SK-N-MC (cell line): ENCODE measurements at regions not wholly inside any gene's neighbourhood (a gene's known extent, or its start where the extent isn't known, plus 50 kb on each side); places are given as distances from the start of the nearest gene placed in this dataset.

Source experiments
- DNase-seq: peaks from one replicate; pipeline ENCODE4 v3.0.0-alpha.2; 2011; ENCODE audit warnings: low read depth, low spot score
- H3K27ac ChIP-seq: fragments of 200-600 bp; sonication (generic); 2 replicates; pipeline ENCODE4 v1.5.1; 2016; ENCODE audit warnings: mixed run types
- H3K36me3 ChIP-seq: fragments of 200-600 bp; sonication (generic); 2 replicates; pipeline ENCODE4 v1.6.1; 2017; ENCODE audit warnings: antibody characterized with exemption, low read length, mixed read lengths; ENCODE audit not compliant: insufficient read depth
- H3K4me3 ChIP-seq: fragments of 200-600 bp; sonication (generic); 2 replicates; pipeline ENCODE4 v1.5.1; 2016
- H3K9ac ChIP-seq: fragments of 200-600 bp; sonication (generic); 2 replicates; pipeline ENCODE4 v1.8.0; 2017; ENCODE audit warnings: mixed run types, mixed read lengths; ENCODE audit not compliant: insufficient read length
- H3K9me3 ChIP-seq: fragments of 200-600 bp; sonication (generic); 2 replicates; pipeline ENCODE4 v1.6.1; 2017; ENCODE audit warnings: low read depth, mild to moderate bottlenecking, antibody characterized with exemption, low read length, moderate library complexity, mixed read lengths
- EZH2 ChIP-seq: fragments of 200-600 bp; sonication (generic); IDR thresholded peaks from one replicate; pipeline ENCODE4 v1.6.1; 2017; ENCODE audit warnings: antibody characterized with exemption
- FOXP2 ChIP-seq: optimal IDR thresholded peaks from 2 replicates; pipeline ENCODE3; 2011; ENCODE audit warnings: mild to moderate bottlenecking, moderate library complexity; ENCODE audit not compliant: insufficient read depth; ENCODE audit errors: extremely low read length, control extremely low read depth
- POLR2AphosphoS5 ChIP-seq: IDR thresholded peaks from 2 replicates; pipeline ENCODE4 v1.6.1; 2012; ENCODE audit warnings: mild to moderate bottlenecking, low read depth, low read length, borderline replicate concordance

DNA sequence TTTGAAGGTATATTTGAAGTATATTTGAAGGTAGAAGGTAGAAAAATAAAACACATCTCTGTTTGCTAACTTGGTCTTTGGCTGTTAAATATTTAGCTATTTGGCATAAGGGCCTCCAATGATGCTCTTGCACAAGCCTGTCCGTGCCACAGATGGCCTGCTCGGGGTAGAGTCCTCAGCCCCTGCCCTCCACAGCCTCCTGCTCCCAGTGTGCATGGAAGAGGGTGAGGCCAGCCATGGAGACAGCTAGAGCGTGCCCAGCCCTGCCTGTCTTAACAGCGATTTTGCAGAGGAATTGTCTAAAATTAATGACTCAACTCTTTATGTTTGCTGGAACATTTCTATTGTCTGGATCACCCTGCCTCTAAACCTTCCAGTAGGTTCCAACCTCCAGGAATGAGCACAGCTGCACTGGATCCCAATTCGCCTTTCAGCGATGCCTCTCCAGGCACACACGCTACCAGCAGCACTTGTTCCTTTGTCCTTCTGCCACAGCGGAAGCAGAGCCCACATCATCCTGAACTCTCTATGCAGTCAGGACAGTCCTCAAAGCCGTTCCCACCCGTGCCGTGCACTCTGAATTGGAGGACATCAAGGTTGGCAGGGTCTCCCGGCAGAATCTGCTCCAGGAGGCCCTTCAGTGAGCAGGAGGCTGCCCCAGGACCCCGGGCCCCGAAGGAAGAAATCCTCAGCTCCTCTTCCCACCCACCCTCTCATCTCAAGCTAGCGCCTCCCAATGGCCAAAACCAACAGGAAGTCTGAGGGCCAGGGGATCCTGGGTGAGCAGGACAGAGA lies 254.0 kb upstream of the IRX1 start:
- TF ChIP-seq FOXP2 (no peak), POLR2AphosphoS5 (no peak), EZH2 (no peak)
- Histone ChIP-seq H3K9me3 (no peaks in the 10 kb centered on the region), H3K36me3 (no peaks in the 10 kb centered on the region), H3K27ac (no peak overlapping the region), H3K9ac (no peak overlapping the region), H3K4me3 (no peak overlapping the region)
- no peak for DNase-seq

DNA sequence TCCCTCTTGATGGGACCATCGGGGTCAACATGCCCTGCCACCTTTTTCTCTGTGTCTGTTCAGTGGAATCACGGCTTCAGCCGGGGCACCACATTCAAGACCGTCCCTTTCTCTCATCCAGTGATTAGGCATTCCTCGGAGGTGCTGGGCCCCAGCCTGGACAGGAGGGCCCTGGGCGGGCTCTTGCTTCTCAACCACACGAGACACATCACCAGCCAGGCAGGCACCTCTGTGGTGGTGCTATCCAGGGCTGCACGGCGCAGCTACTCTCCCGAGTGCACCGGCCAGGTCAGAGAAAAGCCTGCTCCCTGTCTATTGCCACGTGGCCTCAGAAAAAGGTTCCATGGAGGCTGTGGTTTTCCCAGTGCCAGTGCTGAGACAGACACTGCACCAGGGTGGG lies 255.2 kb upstream of the IRX1 start:
- Histone ChIP-seq H3K27ac (no peak overlapping the region), H3K36me3 (no peaks in the 10 kb centered on the region), H3K4me3 (no peak overlapping the region), H3K9me3 (no peaks in the 10 kb centered on the region), H3K9ac (no peak overlapping the region)
- no peak for DNase-seq
- TF ChIP-seq FOXP2 (no peak), POLR2AphosphoS5 (no peak), EZH2 (no peak)

DNA sequence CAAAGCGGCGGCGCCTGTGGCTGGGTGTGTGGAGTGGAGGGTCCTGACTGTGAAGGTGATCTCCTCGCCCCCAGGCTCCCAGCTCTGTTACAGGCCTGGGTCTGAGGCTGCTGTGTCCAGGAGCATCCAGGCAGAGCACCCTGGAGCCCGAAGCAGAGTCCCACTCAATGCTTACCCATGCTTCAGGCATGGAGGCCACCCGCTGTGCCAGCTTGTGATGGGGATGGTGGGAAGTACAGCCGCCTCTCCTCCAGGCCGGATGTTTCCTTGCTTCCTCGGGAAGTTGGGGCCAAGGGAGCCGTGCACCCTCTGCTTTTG lies 255.9 kb upstream of the IRX1 start:
- H3K36me3 ChIP-seq: no peaks in the 10 kb centered on the region
- DNase-seq: no peak
- no peak overlapping the region for H3K4me3 ChIP-seq
- no peak for TF ChIP-seq POLR2AphosphoS5
- no peak for TF ChIP-seq EZH2
- H3K9ac ChIP-seq: no peak overlapping the region
- no peaks in the 10 kb centered on the region for H3K9me3 ChIP-seq
- H3K27ac ChIP-seq: no peak overlapping the region

DNA sequence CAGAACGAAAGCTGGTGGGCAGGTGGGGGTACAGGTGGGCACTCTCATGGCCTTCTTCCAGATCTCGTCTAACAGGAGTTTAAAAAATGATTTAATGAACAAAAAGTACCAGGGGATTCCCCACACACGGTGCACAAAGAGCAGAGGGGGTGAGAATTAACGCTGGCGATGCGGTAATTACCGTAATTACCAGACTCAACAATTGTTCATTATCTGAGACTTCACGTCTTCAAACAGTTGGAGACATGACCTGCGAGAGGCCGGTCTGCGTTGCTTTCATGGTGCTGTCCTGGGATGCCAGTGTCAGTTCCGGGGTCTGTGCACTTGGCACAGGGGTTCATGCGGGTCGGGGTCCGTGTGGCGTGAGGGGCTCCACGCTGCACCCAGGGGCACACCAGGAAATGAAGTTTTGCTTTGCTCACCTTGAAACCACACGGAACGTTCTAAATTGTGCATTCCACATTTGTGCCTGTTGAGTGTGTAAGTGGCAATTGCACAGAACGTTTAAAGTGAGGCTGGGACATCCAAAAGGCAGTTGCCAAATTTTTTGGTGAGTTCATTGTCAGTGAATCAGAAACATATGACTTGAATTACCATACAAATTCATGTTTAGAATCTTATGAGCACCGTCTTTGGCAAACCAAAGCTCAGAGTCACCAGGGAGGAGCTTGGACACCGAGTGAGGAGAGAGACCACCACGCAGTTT lies 256.4 kb upstream of the IRX1 start:
- Histone ChIP-seq H3K36me3 (no peaks in the 10 kb centered on the region), H3K9ac (no peak overlapping the region), H3K27ac (no peak overlapping the region), H3K4me3 (no peak overlapping the region), H3K9me3 (no peaks in the 10 kb centered on the region)
- no peak for DNase-seq
- no peak for TF ChIP-seq EZH2

DNA sequence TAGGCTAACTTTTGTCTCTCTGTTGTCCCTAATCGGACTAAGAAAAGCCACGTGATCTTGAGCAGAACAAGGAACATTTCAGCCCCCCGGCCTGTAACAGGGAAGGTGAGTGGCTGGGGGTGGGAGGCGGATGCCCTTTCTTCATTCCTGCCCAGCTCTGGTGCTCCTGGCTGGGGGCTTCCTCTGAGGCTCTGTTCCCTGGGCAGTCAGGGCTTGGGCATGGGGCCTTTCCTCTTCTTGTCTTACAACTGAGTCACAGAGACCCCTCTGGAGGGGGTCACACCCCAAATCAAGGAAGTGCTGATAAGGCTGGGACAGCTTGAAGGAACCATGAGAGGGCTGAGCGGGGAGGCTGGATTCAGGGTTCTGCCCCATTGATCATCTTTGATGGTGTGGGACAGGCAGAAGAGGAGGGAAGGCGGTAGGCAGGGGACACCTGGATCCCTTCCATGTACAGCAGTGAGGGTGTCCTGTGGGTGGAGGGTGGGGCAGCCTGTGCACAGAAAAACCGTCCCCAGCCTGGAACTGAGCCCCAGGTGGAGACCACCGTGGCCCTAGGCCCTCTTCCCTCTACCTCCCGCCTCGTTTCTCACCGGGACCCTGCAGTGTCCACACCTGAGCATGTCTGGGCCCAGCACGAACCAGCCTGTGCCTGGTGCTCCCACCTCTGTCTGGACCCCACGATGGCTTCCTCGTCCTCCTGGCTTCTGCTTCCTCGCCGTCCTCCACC lies 257.7 kb upstream of the IRX1 start:
- H3K27ac ChIP-seq: no peak overlapping the region
- no peak for TF ChIP-seq EZH2
- no peak for TF ChIP-seq POLR2AphosphoS5
- TF ChIP-seq FOXP2: no peak
- no peaks in the 10 kb centered on the region for H3K9me3 ChIP-seq
- DNase-seq: no peak
- H3K36me3 ChIP-seq: no peaks in the 10 kb centered on the region
- no peak overlapping the region for H3K9ac ChIP-seq
- no peak overlapping the region for H3K4me3 ChIP-seq

DNA sequence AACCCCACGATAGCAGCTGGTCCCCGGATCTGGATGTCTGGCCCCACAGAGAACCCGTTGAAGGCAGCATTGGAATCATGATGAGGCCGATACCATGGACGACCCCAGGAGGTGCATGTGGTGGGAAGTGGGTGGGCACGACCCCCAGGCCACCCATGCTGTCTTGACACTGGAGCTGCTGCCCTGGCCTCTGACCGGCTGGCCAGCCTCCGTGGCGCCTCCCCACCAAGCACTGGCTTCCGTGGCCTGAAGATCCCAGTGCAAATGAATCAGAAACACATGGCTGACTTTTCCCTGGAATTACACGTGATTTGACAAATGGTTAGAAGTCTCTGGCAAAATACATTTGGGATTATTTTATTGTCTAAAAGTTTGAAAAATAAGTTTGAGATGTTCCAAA lies 259.0 kb upstream of the IRX1 start:
- Histone ChIP-seq H3K9ac (no peak overlapping the region), H3K9me3 (no peaks in the 10 kb centered on the region), H3K27ac (no peak overlapping the region), H3K36me3 (no peaks in the 10 kb centered on the region), H3K4me3 (no peak overlapping the region)
- TF ChIP-seq EZH2 (no peak), FOXP2 (no peak), POLR2AphosphoS5 (no peak)
- no peak for DNase-seq

DNA sequence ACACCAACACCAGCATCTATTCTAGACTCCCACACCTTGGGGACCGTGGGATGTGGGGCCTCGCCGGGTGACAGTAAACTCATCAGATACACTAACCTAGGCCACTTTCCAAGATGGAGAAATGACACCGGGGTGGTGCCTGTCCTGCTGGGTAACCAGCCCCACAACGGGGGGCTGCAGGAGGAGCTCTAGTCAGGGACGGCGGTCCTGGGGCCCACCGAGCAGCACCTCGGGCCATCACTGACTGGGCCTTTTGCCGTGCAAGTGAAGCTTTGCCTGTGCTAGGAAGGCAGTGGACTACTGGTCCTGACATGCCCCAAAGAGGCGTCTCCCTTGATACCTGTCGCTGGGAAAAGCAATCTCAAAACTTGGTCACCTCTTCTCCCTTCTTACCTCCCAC lies 260.3 kb upstream of the IRX1 start:
- Histone ChIP-seq H3K4me3 (no peak overlapping the region), H3K36me3 (no peaks in the 10 kb centered on the region), H3K9me3 (no peaks in the 10 kb centered on the region), H3K27ac (no peak overlapping the region), H3K9ac (no peak overlapping the region)
- no peak for TF ChIP-seq FOXP2
- no peak for TF ChIP-seq POLR2AphosphoS5
- TF ChIP-seq EZH2: no peak
- no peak for DNase-seq

DNA sequence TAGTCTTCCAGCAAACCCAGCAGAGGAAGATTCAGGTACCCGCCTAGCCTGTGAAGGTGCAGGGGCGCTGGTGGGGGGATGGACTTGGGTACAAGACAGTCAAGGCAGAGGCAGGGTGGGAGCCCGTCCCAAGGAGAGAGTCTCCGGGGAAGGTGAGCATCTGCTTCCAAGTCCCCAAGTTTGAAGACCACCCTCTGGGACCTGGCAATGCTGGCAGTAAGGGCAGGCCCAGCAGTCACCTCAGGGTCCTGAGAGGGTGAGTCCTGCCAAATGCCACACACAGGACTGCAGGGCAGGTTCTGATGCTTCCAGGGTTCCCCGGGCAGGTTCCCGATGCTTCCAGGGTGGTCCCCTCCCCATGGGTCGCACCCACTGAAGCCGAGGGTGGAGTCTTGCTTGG lies 261.8 kb upstream of the IRX1 start:
- Histone ChIP-seq H3K9ac (no peak overlapping the region), H3K36me3 (no peaks in the 10 kb centered on the region), H3K27ac (no peak overlapping the region), H3K9me3 (no peaks in the 10 kb centered on the region), H3K4me3 (no peak overlapping the region)
- TF ChIP-seq EZH2: no peak
- no peak for TF ChIP-seq POLR2AphosphoS5
- TF ChIP-seq FOXP2: no peak
- DNase-seq: no peak

DNA sequence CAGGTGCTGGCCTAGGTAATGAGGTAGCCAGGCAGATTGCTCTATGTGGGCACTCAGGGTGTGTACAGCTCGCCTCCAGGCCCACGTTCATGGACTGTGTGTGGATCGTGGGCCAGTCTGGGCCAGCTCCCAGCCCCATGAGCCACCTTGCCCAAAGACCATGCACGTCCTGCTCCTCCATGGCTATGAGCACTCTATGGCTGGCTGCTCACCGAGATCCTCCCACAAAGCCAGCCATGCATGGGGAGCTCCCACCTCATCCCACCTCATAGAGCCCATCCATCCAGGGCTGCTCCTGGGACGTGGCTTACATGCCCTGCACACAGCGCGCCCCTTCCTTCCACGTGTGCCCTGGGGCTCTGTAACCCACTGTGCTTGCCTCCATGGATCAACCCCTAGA lies 262.5 kb upstream of the IRX1 start:
- Histone ChIP-seq H3K9me3 (no peaks in the 10 kb centered on the region), H3K36me3 (no peaks in the 10 kb centered on the region), H3K4me3 (no peak overlapping the region), H3K27ac (no peak overlapping the region), H3K9ac (no peak overlapping the region)
- no peak for TF ChIP-seq FOXP2
- no peak for TF ChIP-seq POLR2AphosphoS5
- no peak for TF ChIP-seq EZH2
- DNase-seq: no peak
